OCI-LY3 (cell line): ENCODE measurements at regions not wholly inside any gene's neighbourhood (a gene's known extent, or its start where the extent isn't known, plus 50 kb on each side); places are given as distances from the start of the nearest gene placed in this dataset.

Experiments
- EZH2phosphoT487 ChIP-seq: fragments of 200-600 bp; shearing (Covaris generic); IDR thresholded peaks from 2 replicates; pipeline ENCODE4 v1.6.1; 2018; ENCODE audit warnings: antibody characterized with exemption, mixed run types, low read depth
- TF ChIP-seq, protein P1 (sequence below): fragments of 200-600, 300-600 bp; sonication (generic); IDR thresholded peaks from 2 replicates; pipeline ENCODE4 v1.5.1; 2014; ENCODE audit warnings: antibody characterized with exemption, low read length, low read depth

DNA sequence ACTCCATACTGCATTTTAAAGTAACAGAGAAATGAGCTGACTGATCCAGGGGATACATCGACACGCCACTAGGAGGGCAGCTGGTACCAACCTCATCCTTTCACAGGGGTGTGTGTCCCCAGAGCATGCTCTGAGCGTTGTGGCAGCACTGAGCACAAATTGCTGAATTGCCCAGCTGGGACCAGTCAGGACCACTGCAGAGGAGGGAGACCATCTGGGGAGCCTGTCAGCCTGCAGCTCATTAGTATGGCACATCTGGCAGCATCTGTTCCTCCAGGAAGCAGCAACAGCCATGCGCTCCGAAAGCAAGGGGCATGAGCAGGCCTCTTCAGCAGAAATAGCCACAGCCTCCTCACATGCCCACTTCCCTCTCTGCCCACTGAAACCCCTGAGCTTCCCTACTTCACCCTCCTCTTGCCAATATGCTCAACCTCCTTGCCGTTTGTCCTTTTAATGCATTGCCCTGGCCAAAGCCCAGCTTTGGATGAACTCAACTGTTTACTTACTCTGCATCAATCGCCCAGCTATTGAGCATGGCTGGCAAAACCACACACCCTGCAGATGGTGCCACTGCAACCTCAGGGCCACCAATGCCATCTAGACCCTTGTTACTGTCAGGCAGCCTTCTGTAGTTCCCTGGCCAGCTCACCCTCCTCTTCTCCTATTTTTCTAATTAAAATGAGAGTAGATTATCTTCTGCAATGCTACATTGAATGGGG, 77.6 kb upstream of the NEDD9 start:
- TF ChIP-seq, protein P1, sequence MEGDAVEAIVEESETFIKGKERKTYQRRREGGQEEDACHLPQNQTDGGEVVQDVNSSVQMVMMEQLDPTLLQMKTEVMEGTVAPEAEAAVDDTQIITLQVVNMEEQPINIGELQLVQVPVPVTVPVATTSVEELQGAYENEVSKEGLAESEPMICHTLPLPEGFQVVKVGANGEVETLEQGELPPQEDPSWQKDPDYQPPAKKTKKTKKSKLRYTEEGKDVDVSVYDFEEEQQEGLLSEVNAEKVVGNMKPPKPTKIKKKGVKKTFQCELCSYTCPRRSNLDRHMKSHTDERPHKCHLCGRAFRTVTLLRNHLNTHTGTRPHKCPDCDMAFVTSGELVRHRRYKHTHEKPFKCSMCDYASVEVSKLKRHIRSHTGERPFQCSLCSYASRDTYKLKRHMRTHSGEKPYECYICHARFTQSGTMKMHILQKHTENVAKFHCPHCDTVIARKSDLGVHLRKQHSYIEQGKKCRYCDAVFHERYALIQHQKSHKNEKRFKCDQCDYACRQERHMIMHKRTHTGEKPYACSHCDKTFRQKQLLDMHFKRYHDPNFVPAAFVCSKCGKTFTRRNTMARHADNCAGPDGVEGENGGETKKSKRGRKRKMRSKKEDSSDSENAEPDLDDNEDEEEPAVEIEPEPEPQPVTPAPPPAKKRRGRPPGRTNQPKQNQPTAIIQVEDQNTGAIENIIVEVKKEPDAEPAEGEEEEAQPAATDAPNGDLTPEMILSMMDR, result no peak
- TF ChIP-seq EZH2phosphoT487, result no peak
